MM.1S (cell line): ENCODE measurements at regions not wholly inside any gene's neighbourhood (a gene's known extent, or its start where the extent isn't known, plus 50 kb on each side); places are given as distances from the start of the nearest gene placed in this dataset.

Experiments used
- DNase-seq: peaks from one replicate; pipeline ENCODE4 v3.0.0-alpha.2; 2015
- H2AFZ ChIP-seq: fragments of 300-600 bp; sonication (generic); 2 replicates; pipeline ENCODE4 v1.6.0; 2016; ENCODE audit warnings: antibody characterized with exemption, low read length
- H3F3A ChIP-seq: fragments of 300-600 bp; sonication (generic); 2 replicates; pipeline ENCODE4 v1.6.1; 2016; ENCODE audit warnings: mild to moderate bottlenecking, antibody characterized with exemption, low read length, moderate library complexity, mixed read lengths; ENCODE audit not compliant: insufficient read depth
- H3K27ac ChIP-seq: fragments of 300-600 bp; sonication (generic); 2 replicates; pipeline ENCODE4 v1.5.1; 2016; ENCODE audit warnings: mild to moderate bottlenecking, low read length
- H3K27me3 ChIP-seq: fragments of 300-600 bp; sonication (generic); replicated peaks from 2 replicates; pipeline ENCODE4 v1.6.0; 2016; ENCODE audit warnings: low read length; ENCODE audit not compliant: insufficient read depth
- H3K36me3 ChIP-seq: fragments of 300-600 bp; sonication (generic); replicated peaks from 2 replicates; pipeline ENCODE4 v1.6.1; 2016; ENCODE audit warnings: mild to moderate bottlenecking, low read length, mixed read lengths; ENCODE audit not compliant: insufficient read depth
- H3K4me1 ChIP-seq: fragments of 300-600 bp; sonication (generic); 2 replicates; pipeline ENCODE4 v1.6.1; 2016; ENCODE audit warnings: low read length, mixed read lengths
- H3K4me2 ChIP-seq: fragments of 300-600 bp; sonication (generic); 2 replicates; pipeline ENCODE4 v1.6.0; 2016; ENCODE audit warnings: low read depth, low read length
- H3K4me3 ChIP-seq: fragments of 300-600 bp; sonication (generic); 2 replicates; pipeline ENCODE4 v1.5.1; 2016; ENCODE audit warnings: low read length, mixed read lengths
- H3K79me2 ChIP-seq: fragments of 300-600 bp; sonication (generic); 2 replicates; pipeline ENCODE4 v1.6.1; 2016; ENCODE audit warnings: mixed run types, low read length, mixed read lengths
- H3K9ac ChIP-seq: fragments of 300-600 bp; sonication (generic); 2 replicates; pipeline ENCODE4 v1.6.1; 2016; ENCODE audit warnings: low read length, mixed read lengths
- H3K9me2 ChIP-seq: fragments of 300-600 bp; sonication (generic); replicated peaks from 2 replicates; pipeline ENCODE4 v1.6.1; 2016; ENCODE audit warnings: mild to moderate bottlenecking, low read length, mixed read lengths; ENCODE audit not compliant: insufficient read depth
- H3K9me3 ChIP-seq: fragments of 300-600 bp; sonication (generic); replicated peaks from 2 replicates; pipeline ENCODE4 v1.6.1; 2016; ENCODE audit warnings: mild to moderate bottlenecking, low read length, mixed read lengths; ENCODE audit not compliant: insufficient read depth
- H4K20me1 ChIP-seq: fragments of 300-600 bp; sonication (generic); 2 replicates; pipeline ENCODE4 v1.6.1; 2016; ENCODE audit warnings: mild to moderate bottlenecking, low read length, moderate library complexity, mixed read lengths; ENCODE audit not compliant: insufficient read depth
- EZH2 ChIP-seq: fragments of 300-600 bp; sonication (generic); optimal IDR thresholded peaks from 2 replicates; pipeline ENCODE3; 2017; ENCODE audit warnings: low read depth, mild to moderate bottlenecking, antibody characterized with exemption, low read length, mixed read lengths
- EZH2phosphoT487 ChIP-seq: fragments of 300-600 bp; sonication (generic); IDR thresholded peaks from 2 replicates; pipeline ENCODE4 v1.6.1; 2018; ENCODE audit warnings: antibody characterized with exemption, low read length
- TF ChIP-seq, protein P1 (sequence below): fragments of 300-600 bp; sonication (generic); IDR thresholded peaks from 2 replicates; pipeline ENCODE4 v1.5.1; 2016; ENCODE audit warnings: antibody characterized with exemption, low read length, mixed read lengths

DNA sequence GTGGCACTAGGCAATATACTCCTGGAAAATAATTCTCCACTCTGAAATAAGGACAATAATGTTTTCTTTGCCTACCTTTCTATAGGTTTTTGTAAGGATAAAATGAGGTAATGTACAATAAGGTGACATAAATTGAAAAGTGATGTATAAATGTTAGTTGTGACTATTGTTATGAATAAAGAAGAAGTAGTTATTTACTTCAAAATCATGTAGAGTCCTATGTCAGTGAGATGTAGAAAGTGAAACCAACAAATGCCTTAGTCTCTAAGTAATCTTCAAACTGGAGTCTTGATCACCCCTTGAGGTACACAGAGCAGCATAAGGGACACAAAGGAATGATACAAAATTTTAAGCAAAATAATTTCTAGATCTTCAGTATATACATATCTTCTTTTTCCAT lies 60.3 kb upstream of the TP63 start:
- no peaks in the 10 kb centered on the region for H4K20me1 ChIP-seq
- no peak overlapping the region for H3K4me2 ChIP-seq
- H3K9ac ChIP-seq = no peak overlapping the region
- no peaks in the 10 kb centered on the region for H3F3A ChIP-seq
- no peak overlapping the region for H3K4me3 ChIP-seq
- H2AFZ ChIP-seq = no peak overlapping the region
- H3K36me3 ChIP-seq = no peaks in the 10 kb centered on the region
- no peaks in the 10 kb centered on the region for H3K4me1 ChIP-seq
- H3K27ac ChIP-seq = no peak overlapping the region
- TF ChIP-seq, protein P1, sequence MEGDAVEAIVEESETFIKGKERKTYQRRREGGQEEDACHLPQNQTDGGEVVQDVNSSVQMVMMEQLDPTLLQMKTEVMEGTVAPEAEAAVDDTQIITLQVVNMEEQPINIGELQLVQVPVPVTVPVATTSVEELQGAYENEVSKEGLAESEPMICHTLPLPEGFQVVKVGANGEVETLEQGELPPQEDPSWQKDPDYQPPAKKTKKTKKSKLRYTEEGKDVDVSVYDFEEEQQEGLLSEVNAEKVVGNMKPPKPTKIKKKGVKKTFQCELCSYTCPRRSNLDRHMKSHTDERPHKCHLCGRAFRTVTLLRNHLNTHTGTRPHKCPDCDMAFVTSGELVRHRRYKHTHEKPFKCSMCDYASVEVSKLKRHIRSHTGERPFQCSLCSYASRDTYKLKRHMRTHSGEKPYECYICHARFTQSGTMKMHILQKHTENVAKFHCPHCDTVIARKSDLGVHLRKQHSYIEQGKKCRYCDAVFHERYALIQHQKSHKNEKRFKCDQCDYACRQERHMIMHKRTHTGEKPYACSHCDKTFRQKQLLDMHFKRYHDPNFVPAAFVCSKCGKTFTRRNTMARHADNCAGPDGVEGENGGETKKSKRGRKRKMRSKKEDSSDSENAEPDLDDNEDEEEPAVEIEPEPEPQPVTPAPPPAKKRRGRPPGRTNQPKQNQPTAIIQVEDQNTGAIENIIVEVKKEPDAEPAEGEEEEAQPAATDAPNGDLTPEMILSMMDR = no peak
- TF ChIP-seq EZH2phosphoT487 (no peak), EZH2 (no peak)
- H3K9me2 ChIP-seq = no peaks in the 10 kb centered on the region
- no peaks in the 10 kb centered on the region for H3K79me2 ChIP-seq
- 0 out of 2 replicates have a peak, but pooled peaks cover 5% of the 10 kb centered on the region for H3K27me3 ChIP-seq
- peak; percentile 49 for DNase-seq
- no peaks in the 10 kb centered on the region for H3K9me3 ChIP-seq

DNA sequence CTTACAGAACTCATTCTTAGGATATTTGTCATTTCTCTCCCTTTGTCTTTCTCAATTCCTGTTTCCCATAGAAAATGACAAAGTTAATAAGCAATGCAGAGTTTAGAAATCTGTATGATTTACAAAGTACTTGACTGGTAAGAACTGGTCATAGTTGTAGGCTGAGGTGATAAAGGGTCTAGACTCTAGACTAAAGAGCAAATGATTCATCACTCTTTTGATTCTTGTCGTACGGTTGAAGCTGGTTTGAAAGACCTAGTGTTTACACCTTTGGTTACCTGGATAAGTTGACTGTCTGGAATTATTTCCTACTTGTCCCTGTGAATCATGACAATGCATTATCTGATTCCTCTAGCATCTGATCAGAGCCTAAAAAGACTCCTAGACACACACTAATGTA lies 58.9 kb upstream of the TP63 start:
- H3K27ac ChIP-seq = no peak overlapping the region
- no peaks in the 10 kb centered on the region for H3K4me1 ChIP-seq
- no peaks in the 10 kb centered on the region for H3K9me3 ChIP-seq
- TF ChIP-seq, protein P1 = no peak
- TF ChIP-seq EZH2 = no peak
- TF ChIP-seq EZH2phosphoT487 = no peak
- H3K79me2 ChIP-seq = no peaks in the 10 kb centered on the region
- H3K36me3 ChIP-seq = no peaks in the 10 kb centered on the region
- no peaks in the 10 kb centered on the region for H3K9me2 ChIP-seq
- no peak overlapping the region for H3K4me2 ChIP-seq
- H2AFZ ChIP-seq = no peak overlapping the region
- DNase-seq = no peak
- no peaks in the 10 kb centered on the region for H3K27me3 ChIP-seq
- no peak overlapping the region for H3K4me3 ChIP-seq
- H3K9ac ChIP-seq = no peak overlapping the region
- H3F3A ChIP-seq = no peaks in the 10 kb centered on the region
- H4K20me1 ChIP-seq = no peaks in the 10 kb centered on the region

DNA sequence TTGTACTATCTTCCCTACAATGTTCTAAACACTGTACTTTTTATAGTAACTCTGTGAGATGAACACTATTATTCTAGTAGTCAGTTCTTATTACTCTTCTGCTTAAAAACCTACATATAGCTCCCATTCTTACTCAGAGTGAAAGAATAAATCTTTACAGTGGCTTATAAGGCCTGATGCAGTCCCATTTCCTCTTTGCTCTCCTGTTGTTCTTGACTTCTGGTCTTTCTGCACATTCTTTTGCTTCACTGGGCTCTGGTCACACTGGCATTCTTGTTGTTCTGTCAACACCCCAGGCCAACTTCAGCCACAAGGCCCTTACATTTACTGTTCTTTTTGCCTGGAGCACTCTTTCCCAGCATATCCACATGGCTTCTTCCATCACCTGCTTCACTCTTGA lies 58.2 kb upstream of the TP63 start:
- no peaks in the 10 kb centered on the region for H3K4me1 ChIP-seq

More for the DNA sequence above, 58.2 kb upstream of the TP63 start:
- Histone ChIP-seq H3K9me3 (no peaks in the 10 kb centered on the region), H3K27ac (no peak overlapping the region), H4K20me1 (no peaks in the 10 kb centered on the region), H3K9me2 (no peaks in the 10 kb centered on the region), H3F3A (no peaks in the 10 kb centered on the region), H3K9ac (no peak overlapping the region), H3K79me2 (no peaks in the 10 kb centered on the region), H3K4me2 (no peak overlapping the region), H2AFZ (no peak overlapping the region), H3K36me3 (no peaks in the 10 kb centered on the region), H3K27me3 (no peaks in the 10 kb centered on the region), H3K4me3 (no peak overlapping the region)
- DNase-seq = no peak
- TF ChIP-seq EZH2phosphoT487 (no peak), EZH2 (no peak)
- TF ChIP-seq, protein P1 = no peak
